ENCODE measurements at regions not wholly inside any gene's neighbourhood (a gene's known extent, or its start where the extent isn't known, plus 50 kb on each side); places are given as distances from the start of the nearest gene placed in this dataset.
"Not testable (repeated sequence)": the region's sequence is repeated elsewhere in the genome, so short reads cannot be mapped to it uniquely, and the experiment has no call there.

DNA sequence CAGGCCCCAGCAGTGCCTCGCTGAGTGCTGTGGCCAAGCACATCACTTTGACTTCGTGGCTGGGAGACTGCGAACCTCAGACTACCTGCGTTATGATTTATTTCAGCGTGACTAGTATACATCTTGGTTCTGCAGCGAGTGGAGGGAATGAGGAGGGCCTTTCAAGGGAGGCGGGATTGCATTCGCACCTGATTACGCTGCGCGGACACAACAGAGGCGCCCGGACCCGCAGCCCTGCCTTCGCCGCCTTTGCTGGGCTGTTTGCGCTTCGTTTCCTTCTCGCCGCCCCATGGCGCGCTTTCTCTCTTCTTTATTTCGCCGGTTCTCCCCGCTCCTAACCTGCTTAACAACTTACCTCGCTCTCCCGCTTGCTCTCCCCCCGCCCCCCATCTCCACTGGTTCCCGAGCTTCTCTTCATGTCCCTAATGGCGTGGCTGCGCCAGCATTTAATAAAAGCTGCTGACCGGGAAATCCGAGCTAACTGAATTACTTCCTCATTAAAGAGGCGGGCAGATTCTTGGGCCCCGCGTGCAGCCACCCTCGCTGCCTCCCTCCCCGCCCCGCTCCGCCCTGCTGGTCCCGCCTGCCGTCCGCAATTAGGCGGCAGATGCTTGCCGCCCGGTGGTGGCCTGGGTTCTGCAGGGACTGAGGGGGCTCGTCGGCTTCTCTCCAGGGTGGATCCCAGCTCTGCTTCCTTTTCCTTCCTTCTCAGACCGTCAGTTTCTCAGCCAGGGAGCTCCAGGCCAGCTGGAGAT lies 257.6 kb upstream of the SDK2 start:
- DNase-seq: peak; percentile 21

- no peak for DNase-seq
Observed at GRCh38 chr17:73902416-73903181, 258.4 kb upstream of the SDK2 start.

DNA sequence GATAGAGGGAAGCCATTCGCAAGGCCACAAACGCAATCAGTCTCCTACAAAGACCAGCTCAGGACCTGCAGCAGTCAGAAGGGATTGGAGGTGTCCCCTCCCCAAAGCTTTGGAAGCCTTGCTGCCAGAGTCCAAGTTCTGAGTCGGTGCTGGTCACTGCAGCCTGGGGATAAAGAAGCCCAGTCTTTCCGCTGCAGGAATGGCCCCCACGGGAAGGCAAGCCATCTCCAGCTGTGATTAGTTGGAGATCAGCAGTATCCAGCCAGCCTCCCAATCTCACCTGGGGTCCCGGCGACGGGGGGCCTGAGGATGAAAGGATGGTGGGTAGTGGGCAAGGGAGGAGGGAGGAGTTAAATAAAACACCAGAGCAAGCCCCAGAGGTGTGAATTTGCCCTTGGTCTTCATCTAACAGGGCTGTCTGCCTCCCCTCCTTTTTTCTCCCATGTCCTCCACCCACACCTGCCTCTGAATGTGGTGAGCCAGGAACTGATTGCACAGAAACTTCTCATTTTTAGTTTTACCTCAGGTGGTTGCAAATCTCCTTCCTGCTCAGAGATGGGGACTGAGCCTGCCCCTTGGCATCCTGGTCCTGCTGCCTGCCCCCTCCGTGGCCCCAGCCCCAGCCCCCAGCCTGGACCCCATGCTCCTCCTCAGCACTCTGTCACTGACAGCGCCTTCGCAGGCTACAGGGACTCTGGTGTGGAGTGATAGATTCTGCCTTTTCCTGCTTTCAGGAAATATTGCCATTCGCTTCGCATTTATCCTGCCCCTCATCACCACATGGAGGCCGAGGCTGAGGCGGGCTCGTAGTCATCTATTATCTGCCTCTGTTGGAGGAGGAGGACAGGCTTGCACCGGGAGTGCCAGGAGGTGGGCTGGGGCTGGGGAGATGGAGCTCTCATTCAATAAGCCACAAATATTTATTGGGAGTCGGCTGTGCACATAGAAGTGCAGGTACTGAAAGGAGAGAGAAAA lies 262.9 kb upstream of the SDK2 start:
- no peak for DNase-seq

DNA sequence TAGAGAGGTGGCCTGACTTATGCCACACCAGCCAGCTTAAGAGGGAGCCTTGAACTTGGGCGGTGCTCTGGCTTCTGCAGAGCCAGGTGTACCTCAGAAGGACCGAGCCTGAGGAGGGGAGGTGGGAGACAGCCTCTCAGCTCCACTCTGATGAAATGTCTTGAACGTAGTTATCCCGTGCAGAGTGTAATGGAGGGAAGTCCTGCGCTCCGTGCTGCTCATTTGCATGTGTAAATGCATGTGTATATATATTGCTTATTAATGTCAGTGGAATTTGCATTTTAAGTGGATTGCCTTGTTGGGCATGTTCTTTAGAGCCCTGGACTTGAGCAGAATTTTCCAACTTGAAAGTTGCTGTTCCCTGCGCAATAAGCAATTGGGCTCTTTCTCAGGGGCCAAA lies 264.9 kb upstream of the SDK2 start:
- DNase-seq: no peak

DNA sequence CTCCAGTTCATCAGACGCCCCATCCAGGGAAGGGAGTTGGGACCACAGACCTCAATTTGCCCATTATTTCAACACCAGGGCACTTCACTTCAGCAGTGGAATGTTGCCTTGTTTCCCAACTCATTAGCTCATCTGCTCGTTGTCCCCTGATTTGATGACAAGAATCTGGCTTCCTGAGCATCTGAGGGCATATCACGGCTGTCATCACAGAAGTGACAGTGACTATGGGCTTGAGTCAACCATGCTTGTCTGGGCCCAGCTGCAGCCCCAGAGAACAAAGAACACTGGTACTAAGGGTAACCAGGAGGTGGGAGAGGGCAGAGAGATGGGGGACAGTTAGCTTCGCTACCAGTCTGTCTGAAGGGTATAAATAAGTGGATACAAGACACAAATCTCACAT lies 266.0 kb upstream of the SDK2 start:
- no peak for DNase-seq

GRCh38 chr17:73910821-73911515 lies 266.7 kb upstream of the SDK2 start:
- no peak for DNase-seq

- no peak for DNase-seq
Observed at GRCh38 chr17:73911726-73912372, 267.6 kb upstream of the SDK2 start.

DNA sequence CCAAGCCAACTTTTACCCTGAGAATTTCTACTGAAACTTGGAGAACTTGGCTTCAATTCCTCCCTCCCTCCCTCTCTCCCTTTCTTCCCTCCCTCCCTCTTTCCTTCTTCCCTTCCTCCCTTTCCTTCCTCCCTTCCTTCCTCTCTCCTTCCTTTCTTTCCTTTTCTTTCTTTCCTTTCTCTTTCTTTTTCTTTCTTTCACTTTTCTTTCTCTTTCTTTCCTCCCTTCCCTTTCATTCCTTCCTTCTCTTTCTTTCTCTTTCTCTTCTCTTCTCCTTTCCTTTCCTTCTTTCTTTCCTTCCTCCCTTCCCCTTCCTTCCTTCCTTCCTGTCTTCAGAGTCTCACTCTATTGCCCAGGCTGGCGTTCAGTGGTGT lies 268.1 kb upstream of the SDK2 start:
- no peak for DNase-seq

DNA sequence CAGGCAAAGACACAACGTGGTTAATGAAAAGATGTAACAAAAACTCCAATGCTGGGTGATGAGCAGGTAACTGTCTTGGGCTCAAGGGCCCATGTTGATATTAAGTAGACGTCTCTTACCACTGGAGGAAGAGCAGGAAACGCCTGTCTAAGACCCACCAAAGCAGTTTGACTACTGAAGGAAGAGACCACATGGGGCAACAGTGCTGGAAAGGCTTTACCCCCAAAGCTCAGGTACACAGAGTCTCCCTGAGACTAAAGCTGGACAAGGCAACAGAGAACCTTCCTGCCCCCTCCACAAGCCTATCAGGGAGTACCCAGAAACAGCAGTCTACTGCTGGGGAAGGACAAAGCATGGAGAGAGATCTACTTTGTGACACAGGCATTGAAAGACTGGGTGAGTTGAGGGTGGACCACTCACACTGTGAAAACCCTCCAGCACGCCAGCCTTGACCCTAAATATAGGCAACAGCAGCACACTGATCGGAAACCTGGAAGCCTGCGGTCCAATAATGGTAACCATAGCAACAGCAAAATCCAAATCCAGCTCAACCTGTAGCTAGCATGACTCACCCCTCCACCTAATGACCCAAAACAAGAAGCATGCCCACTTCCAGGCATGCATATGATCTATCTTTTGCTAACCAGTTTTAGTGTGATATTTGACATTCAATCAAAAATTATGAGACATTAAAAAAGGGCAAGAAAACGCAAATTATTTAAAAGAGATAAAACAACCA lies 270.5 kb upstream of the SDK2 start:
- DNase-seq: no peak

DNA sequence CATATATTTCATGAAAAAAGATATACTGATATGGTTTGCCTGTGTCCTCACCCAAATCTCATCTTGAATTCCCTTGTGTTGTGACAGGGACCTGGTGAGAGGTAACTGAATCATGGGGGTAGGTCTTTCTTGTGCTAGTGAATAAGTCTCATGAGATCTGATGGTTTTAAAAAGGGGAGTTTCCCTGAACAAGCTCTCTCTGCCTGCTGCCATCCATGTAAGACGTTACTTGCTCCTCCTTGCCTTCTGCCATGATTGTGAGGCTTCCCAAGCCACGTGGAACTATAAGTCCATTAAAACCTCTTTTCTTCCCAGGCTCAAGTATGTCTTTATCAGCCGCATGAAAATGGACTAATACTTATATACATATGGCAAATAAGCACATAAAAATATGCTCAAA lies 274.8 kb upstream of the SDK2 start:
- DNase-seq: not testable (repeated sequence)

- DNase-seq: no peak
Observed at GRCh38 chr17:73921306-73921705, 277.1 kb upstream of the SDK2 start.

- no peak for DNase-seq
Observed at GRCh38 chr17:73924114-73924908, 279.2 kb upstream of the RPL38 start.

GRCh38 chr17:73924909-73925186 lies 278.6 kb upstream of the RPL38 start:
- DNase-seq: no peak

- no peak for DNase-seq
Observed at GRCh38 chr17:73929860-73930430, 273.5 kb upstream of the RPL38 start.

DNA sequence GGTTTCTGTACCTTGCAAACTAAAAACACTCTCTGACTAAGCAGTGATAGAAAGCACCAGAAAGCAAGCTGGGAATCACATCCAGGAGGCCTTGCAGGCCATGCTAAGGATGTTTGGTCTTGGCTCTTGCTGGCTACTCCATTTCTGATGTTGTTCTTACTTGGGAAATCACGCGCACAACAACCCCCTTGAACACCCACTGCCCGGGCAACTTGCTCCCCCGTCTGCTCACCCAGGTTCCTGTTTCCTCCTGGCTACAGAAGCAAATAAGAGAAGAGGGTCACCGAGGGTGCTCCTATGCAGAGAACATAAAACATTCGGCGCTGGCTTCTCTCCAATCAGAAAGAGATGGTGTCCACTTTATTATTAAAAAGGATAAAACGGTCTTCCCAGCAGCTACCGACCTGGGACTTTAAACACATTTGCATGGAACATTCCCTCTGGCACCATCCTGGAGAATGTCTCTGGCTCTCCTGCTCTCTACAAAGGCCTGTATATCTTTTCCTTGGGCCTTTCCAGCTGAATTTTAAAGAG lies 271.2 kb upstream of the RPL38 start:
- no peak for DNase-seq

- no peak for DNase-seq
Observed at GRCh38 chr17:73933164-73933766, 270.2 kb upstream of the RPL38 start.

DNA sequence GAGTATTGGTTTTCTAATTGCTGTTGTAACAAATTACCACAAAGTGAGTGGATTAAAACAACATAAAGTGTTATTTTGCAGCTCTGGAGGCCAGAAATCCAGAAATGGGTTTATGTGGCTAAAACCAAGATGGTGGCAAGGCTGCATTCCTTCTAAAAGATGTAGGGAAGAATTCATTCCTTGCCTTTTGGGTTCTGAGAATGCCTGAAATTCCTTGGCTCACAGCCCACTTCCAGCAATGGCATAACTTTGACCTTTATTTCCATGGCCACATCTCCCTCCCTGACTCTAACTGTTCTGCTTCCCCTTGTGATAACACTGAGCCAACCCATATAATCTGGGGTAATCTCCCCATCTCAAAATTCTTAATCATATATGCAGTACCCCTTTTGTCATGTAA lies 269.6 kb upstream of the RPL38 start:
- no peak for DNase-seq

DNA sequence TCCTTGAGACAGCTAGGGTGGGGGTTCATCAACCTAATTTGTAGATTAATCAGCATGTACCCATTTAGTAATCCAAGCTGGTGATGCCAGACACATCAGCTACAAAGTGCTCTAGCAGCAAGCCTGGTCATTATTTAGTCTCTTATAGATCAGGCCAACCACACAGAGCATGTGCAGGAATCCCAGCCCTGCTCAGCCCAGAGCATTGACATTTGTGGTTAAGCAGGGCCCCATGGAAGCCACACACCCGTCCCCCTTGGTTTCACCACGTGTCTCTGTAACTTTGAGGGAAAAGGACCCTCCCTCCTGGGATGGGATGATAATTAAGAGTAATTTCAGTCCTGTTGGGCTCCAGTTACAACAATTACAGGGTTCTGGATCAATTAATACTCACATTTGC lies 268.8 kb upstream of the RPL38 start:
- DNase-seq: no peak

GRCh38 chr17:73936908-73937627 lies 266.4 kb upstream of the RPL38 start:
- no peak for DNase-seq
